ENCODE measurements at regions not wholly inside any gene's neighbourhood (a gene's known extent, or its start where the extent isn't known, plus 50 kb on each side); places are given as distances from the start of the nearest gene placed in this dataset.

DNA sequence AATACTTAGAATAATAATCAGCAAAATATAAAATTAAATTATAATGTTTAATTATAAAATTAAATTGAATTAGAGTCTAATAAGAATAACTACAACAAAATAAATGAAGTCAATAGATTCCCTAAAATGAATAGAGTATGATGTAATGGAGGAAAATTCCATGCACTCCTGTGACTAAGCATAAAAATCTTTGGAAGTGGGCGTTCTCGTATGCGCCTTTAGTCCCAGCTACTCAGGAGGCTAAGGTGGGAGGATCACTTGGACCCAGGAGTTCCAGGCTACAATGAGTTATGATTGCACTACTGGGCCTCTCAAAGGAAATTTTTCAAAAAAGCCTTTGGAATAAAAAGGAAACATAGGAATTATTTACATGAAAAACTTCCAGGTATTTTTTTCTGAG lies 955.4 kb upstream of the POU3F3 start:
- H3K4me1 ChIP-seq (replicated peaks in 1 of 4; ENCODE audit: control insufficient read depth in 3 of 4, insufficient read depth in 4 of 4, low read length in 3 of 4): no peaks in the 10 kb centered on the region
- H2BK120ac ChIP-seq (replicated peaks; ENCODE audit: low read depth, low read length): no peak overlapping the region
- H3K27ac ChIP-seq (ENCODE audit: low read depth, low read length): no peak overlapping the region
- H3K36me3 ChIP-seq (ENCODE audit: control insufficient read depth in 2 of 4, insufficient read depth in 4 of 4, low read length in 3 of 4): no peaks in the 10 kb centered on the region
- H2BK20ac ChIP-seq (ENCODE audit: low read length): no peak overlapping the region
- no peak overlapping the region for H3K18ac ChIP-seq (ENCODE audit: extremely low read depth, low read length)
- no peak overlapping the region for H2BK15ac ChIP-seq (ENCODE audit: low read length)
- no peak overlapping the region for H2BK5ac ChIP-seq (ENCODE audit: low read depth, low read length)
- H4K5ac ChIP-seq (ENCODE audit: insufficient read length, low read depth, low read length): no peak overlapping the region
- no peak overlapping the region for H3K4me2 ChIP-seq (ENCODE audit: insufficient read depth in 1 of 2, low read depth in 2 of 2, low read length in 2 of 2)
- H3K23ac ChIP-seq (ENCODE audit: insufficient read length): no peak overlapping the region
- TF ChIP-seq, protein P1, sequence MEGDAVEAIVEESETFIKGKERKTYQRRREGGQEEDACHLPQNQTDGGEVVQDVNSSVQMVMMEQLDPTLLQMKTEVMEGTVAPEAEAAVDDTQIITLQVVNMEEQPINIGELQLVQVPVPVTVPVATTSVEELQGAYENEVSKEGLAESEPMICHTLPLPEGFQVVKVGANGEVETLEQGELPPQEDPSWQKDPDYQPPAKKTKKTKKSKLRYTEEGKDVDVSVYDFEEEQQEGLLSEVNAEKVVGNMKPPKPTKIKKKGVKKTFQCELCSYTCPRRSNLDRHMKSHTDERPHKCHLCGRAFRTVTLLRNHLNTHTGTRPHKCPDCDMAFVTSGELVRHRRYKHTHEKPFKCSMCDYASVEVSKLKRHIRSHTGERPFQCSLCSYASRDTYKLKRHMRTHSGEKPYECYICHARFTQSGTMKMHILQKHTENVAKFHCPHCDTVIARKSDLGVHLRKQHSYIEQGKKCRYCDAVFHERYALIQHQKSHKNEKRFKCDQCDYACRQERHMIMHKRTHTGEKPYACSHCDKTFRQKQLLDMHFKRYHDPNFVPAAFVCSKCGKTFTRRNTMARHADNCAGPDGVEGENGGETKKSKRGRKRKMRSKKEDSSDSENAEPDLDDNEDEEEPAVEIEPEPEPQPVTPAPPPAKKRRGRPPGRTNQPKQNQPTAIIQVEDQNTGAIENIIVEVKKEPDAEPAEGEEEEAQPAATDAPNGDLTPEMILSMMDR (IDR thresholded peaks at IDR 0.05; ENCODE audit: control extremely low read depth in 1 of 3, insufficient read depth in 1 of 3, low read depth in 1 of 3, low read length in 3 of 3): no peak
- TF ChIP-seq NRF1 (IDR thresholded peaks at IDR 0.05; ENCODE audit: low read depth, low read length) (no peak), POLR2AphosphoS5 (IDR thresholded peaks at IDR 0.05; ENCODE audit: low read depth, low read length) (no peak), HDAC6 (IDR thresholded peaks at IDR 0.05; ENCODE audit: low read depth, low read length) (no peak), TAF1 (IDR thresholded peaks at IDR 0.05; ENCODE audit: low read depth, low read length) (no peak), KDM5A (IDR thresholded peaks at IDR 0.05; ENCODE audit: low read length) (no peak), FOSL1 (IDR thresholded peaks at IDR 0.05; ENCODE audit: insufficient read depth, low read depth, low read length) (no peak), RBBP5 (IDR thresholded peaks at IDR 0.05; ENCODE audit: borderline replicate concordance, low read depth, low read length) (no peak), TBP (IDR thresholded peaks at IDR 0.05; ENCODE audit: low read depth, low read length) (no peak), SAP30 (IDR thresholded peaks at IDR 0.05; ENCODE audit: insufficient read depth, insufficient replicate concordance, low read length) (no peak)
- no peak overlapping the region for H4K91ac ChIP-seq (replicated peaks; ENCODE audit: insufficient read length, low read length)
- H3K9me3 ChIP-seq (ENCODE audit: insufficient read depth in 2 of 2, low read depth in 1 of 2, low read length in 1 of 2): no peaks in the 10 kb centered on the region
- H3K56ac ChIP-seq (replicated peaks; ENCODE audit: insufficient read length, low read depth, low read length): no peak overlapping the region
- H3K4me3 ChIP-seq (ENCODE audit: extremely low read depth in 1 of 4, insufficient read depth in 2 of 4, low read depth in 3 of 4, low read length in 4 of 4): no peak overlapping the region
- H4K20me1 ChIP-seq (replicated peaks in 1 of 2; ENCODE audit: control insufficient read depth in 1 of 2, insufficient read depth in 2 of 2, low read length in 2 of 2): no peaks in the 10 kb centered on the region
- no peaks in the 10 kb centered on the region for H3K27me3 ChIP-seq (replicated peaks in 1 of 4; ENCODE audit: control insufficient read depth in 3 of 4, extremely low read depth in 1 of 4, insufficient read depth in 3 of 4, low read length in 3 of 4)
- no peaks in the 10 kb centered on the region for H3K23me2 ChIP-seq (ENCODE audit: low read depth, low read length)
- CTCF ChIA-PET (ENCODE audit: partially characterized antibody): no interaction called here
- H3K79me1 ChIP-seq (ENCODE audit: low read depth, low read length): no peaks in the 10 kb centered on the region
- no peak overlapping the region for H3K4ac ChIP-seq (replicated peaks; ENCODE audit: insufficient read length, low read depth, low read length)
- H2AK5ac ChIP-seq (ENCODE audit: low read depth, low read length): no peak overlapping the region
- FAIRE-seq (no peak), DNase-seq (ENCODE audit: low read depth in 1 of 2, low spot score in 2 of 2) (no peak)
- no peak overlapping the region for H2AFZ ChIP-seq (ENCODE audit: low read length)
- 87% methylated on average over 3 of the region's 3 CpGs; no CpG with 5 or more reads in 1 of the 2 experiments for WGBS, 2 experiments (ENCODE audit: extremely low coverage in 1 of 2, insufficient coverage in 1 of 2, insufficient read length in 1 of 2, insufficient replicate concordance in 2 of 2, low coverage in 1 of 2, low lambda C conversion rate in 2 of 2, missing lambda C conversion rate in 1 of 2)
- no peak overlapping the region for H3K14ac ChIP-seq (ENCODE audit: insufficient read length)
- no peak overlapping the region for H2BK12ac ChIP-seq (ENCODE audit: low read depth, low read length)
- H3K9ac ChIP-seq (replicated peaks in 1 of 4; ENCODE audit: extremely low read depth in 1 of 4, low read depth in 3 of 4, low read length in 3 of 4): no peak overlapping the region
- no peaks in the 10 kb centered on the region for H3K79me2 ChIP-seq (ENCODE audit: control insufficient read depth in 1 of 2, insufficient read depth in 2 of 2, low read length in 2 of 2)
- POLR2A ChIA-PET (ENCODE audit: partially characterized antibody): no interaction called here
- H4K8ac ChIP-seq (ENCODE audit: extremely low read depth, insufficient read depth, low read length): no peak overlapping the region

All from H1 (cell line).